ENCODE measurements at regions not wholly inside any gene's neighbourhood (a gene's known extent, or its start where the extent isn't known, plus 50 kb on each side); places are given as distances from the start of the nearest gene placed in this dataset.

DNA sequence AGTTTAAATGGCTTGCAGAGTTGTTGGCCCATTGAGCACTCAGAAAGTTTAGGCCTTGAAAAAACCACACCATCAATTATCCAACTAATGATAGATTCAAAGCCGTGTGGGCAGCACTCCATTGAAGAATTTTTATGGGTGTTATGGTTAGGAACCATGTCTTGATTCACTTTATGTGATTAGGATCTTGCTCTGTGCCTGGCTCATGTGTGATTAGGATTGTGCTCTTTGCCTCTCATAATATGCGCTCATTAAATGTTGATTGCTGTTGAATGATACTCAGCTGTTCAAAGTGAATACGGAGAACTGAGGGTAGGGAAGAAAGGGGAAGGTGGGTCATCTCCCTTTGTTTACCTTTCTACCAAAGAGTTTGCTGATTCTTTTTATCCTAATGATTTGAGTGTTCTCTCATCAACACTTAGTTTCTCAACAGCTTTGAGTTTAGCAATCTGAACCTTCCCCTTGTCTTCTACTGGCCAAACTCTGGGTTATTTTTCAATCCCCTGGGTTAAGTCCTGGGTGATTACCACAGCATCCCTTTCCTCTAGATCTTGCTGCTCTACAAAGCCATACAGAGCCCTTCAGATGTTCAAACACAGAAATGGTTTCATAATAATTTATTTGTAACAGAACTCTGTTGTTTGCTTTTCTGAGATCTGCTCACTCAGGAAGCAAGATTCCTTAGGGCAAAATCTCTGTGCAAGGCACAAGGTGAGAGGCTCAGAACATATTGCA, 668.8 kb upstream of the RGMB start:
- no peak for DNase-seq (ENCODE audit: low read depth, low spot score)
- H3K9ac ChIP-seq (ENCODE audit: insufficient read length) = no peak overlapping the region
- no peak overlapping the region for H3K4me3 ChIP-seq
- H3K9me3 ChIP-seq (ENCODE audit: low read depth, low read length) = no peaks in the 10 kb centered on the region
- no peak overlapping the region for H3K27ac ChIP-seq
- H3K36me3 ChIP-seq (ENCODE audit: insufficient read depth, low read length) = no peaks in the 10 kb centered on the region
- TF ChIP-seq FOXP2 (optimal IDR thresholded peaks at IDR 0.05; ENCODE audit: control extremely low read depth, extremely low read length, insufficient read depth) (no peak), POLR2AphosphoS5 (IDR thresholded peaks at IDR 0.05; ENCODE audit: borderline replicate concordance, low read depth, low read length) (no peak), EZH2 (IDR thresholded peaks at IDR 0.05) (no peak)

DNA sequence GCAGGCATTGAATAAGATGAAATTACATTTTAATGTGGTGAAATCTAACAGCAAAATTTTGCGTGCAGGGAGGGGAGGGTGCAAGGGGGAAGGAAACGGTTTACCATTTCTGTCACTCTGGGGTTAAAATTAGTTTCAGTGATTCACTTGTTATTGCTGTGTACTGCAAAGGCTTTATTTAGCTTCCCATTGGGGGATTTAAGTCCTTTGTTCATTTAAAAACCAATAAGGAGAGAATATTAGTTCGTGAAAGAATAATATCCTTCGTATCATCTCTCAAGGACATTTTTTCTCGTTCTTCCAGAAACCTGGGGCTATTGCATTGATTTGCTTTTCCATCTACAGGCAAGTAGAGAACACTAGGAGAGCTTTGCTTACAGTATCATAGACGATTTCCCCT, 667.8 kb upstream of the RGMB start:
- no peaks in the 10 kb centered on the region for H3K36me3 ChIP-seq (ENCODE audit: insufficient read depth, low read length)
- no peak for TF ChIP-seq FOXP2 (optimal IDR thresholded peaks at IDR 0.05; ENCODE audit: control extremely low read depth, extremely low read length, insufficient read depth)
- TF ChIP-seq POLR2AphosphoS5 (IDR thresholded peaks at IDR 0.05; ENCODE audit: borderline replicate concordance, low read depth, low read length) = no peak
- no peak for TF ChIP-seq EZH2 (IDR thresholded peaks at IDR 0.05)
- H3K9ac ChIP-seq (ENCODE audit: insufficient read length) = no peak overlapping the region
- no peaks in the 10 kb centered on the region for H3K9me3 ChIP-seq (ENCODE audit: low read depth, low read length)
- DNase-seq (ENCODE audit: low read depth, low spot score) = no peak
- H3K4me3 ChIP-seq = no peak overlapping the region
- H3K27ac ChIP-seq = no peak overlapping the region

DNA sequence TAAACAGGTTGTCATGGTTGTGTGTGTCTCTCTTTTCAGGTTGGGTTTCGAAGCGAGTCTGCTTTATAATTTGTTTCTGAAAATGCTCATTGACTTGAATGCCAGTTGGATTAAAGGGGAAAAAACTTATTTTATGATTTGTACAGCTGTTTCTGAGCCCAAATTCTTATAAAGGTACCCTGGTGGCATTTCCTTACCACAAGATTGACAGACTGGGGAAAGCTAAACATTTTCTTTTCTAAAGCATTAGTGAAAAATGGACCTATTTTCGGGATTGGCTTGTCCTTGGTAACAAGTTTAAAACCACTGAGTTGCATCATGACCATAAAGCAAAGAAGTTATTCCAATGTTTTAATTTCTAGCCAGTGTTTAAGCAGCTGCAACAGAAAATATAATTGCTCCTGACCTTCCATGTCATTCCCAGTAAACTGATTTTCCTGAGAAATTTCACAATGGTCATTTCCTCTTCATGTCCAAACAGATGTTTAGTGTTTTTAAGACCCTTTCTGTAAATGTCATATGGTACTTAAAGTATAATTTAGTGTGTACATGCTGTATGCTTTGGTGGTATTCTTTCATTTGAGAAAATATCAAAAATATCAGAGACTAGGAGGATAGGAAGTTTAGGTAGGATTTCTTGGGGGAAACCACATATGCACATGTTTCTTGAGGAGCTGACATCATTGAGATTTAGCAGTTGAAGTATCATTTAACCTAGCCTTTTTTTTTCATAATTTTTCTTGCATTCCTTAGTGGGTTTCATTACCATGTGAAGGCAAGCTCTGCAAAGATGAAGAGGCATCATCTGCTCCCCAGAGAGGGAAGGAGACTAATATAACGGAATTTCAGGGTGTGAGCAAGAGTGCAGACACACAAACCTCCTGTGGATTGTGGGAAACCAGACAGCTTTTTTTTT, 667.1 kb upstream of the RGMB start:
- H3K9me3 ChIP-seq (ENCODE audit: low read depth, low read length) = no peaks in the 10 kb centered on the region
- no peak overlapping the region for H3K9ac ChIP-seq (ENCODE audit: insufficient read length)
- TF ChIP-seq EZH2 (IDR thresholded peaks at IDR 0.05) (no peak), FOXP2 (optimal IDR thresholded peaks at IDR 0.05; ENCODE audit: control extremely low read depth, extremely low read length, insufficient read depth) (no peak), POLR2AphosphoS5 (IDR thresholded peaks at IDR 0.05; ENCODE audit: borderline replicate concordance, low read depth, low read length) (no peak)
- H3K36me3 ChIP-seq (ENCODE audit: insufficient read depth, low read length) = no peaks in the 10 kb centered on the region
- no peak overlapping the region for H3K4me3 ChIP-seq
- no peak for DNase-seq (ENCODE audit: low read depth, low spot score)
- H3K27ac ChIP-seq = no peak overlapping the region

DNA sequence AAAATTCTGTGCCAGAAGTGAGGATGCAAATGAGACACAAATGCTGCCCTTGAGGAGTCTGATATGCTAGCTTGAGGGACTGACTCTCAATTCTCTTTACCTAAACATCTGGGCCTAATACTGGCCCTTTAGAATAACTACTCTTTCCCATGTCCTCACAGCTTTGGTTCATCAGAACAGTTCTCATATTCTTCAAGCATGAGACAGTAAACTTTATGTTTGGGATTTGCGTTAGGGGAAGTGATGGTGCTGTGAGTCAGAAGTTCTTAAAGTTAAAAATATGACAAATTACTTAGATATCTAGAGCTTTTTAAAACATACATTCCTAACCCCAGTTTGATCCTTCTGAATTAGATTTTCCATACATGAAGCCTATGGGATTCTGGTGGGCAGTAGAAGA, 665.0 kb upstream of the RGMB start:
- Histone ChIP-seq H3K36me3 (ENCODE audit: insufficient read depth, low read length) (no peaks in the 10 kb centered on the region), H3K4me3 (no peak overlapping the region), H3K9ac (ENCODE audit: insufficient read length) (no peak overlapping the region), H3K9me3 (ENCODE audit: low read depth, low read length) (no peaks in the 10 kb centered on the region), H3K27ac (no peak overlapping the region)
- TF ChIP-seq POLR2AphosphoS5 (IDR thresholded peaks at IDR 0.05; ENCODE audit: borderline replicate concordance, low read depth, low read length) (no peak), FOXP2 (optimal IDR thresholded peaks at IDR 0.05; ENCODE audit: control extremely low read depth, extremely low read length, insufficient read depth) (no peak), EZH2 (IDR thresholded peaks at IDR 0.05) (no peak)
- no peak for DNase-seq (ENCODE audit: low read depth, low spot score)

DNA sequence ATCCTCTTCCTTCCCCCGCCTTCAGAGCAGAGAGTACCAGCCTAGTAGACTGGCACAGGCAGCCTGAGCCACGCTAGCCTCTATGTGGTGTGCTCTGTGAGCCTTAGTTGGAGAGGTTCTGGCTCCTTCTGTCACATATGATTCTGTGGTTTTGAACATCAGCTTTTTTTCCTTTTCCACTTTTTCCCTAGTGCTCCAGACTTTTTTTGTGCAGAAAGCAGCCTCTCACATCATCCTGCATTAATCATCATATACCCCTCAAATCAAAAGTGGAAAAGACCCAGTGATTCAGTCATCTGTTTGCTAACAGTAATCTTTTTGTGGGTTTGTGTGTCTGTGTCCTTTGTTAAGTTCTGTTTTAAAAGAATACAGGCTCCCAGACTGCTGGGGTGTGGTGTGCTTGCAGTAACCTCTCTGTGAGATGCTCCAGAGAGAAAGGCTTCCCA, 663.9 kb upstream of the RGMB start:
- TF ChIP-seq FOXP2 (optimal IDR thresholded peaks at IDR 0.05; ENCODE audit: control extremely low read depth, extremely low read length, insufficient read depth) = no peak
- no peak for TF ChIP-seq POLR2AphosphoS5 (IDR thresholded peaks at IDR 0.05; ENCODE audit: borderline replicate concordance, low read depth, low read length)
- TF ChIP-seq EZH2 (IDR thresholded peaks at IDR 0.05) = no peak
- no peaks in the 10 kb centered on the region for H3K36me3 ChIP-seq (ENCODE audit: insufficient read depth, low read length)
- no peak for DNase-seq (ENCODE audit: low read depth, low spot score)
- H3K9me3 ChIP-seq (ENCODE audit: low read depth, low read length) = no peaks in the 10 kb centered on the region
- no peak overlapping the region for H3K27ac ChIP-seq
- H3K9ac ChIP-seq (ENCODE audit: insufficient read length) = no peak overlapping the region
- H3K4me3 ChIP-seq = no peak overlapping the region

DNA sequence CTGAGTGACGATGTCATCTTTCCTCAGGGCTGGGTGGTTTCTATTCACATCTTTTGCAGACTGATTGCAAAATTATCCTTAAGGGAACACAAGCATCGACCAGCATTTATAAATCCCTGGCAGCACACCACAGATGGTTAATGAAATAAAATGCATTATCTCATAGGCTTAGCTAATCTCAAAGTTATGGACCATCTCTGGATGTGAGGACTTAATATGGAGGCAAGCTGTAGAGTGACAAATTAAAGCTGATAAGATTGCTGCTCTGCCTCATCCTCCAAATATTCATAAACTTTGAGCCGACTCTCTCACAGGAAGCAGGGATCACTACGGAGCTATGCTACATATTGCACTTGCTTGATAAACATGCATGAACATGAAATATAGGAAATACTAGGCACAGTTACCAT, 663.2 kb upstream of the RGMB start:
- no peaks in the 10 kb centered on the region for H3K9me3 ChIP-seq (ENCODE audit: low read depth, low read length)
- no peak overlapping the region for H3K9ac ChIP-seq (ENCODE audit: insufficient read length)
- no peak for DNase-seq (ENCODE audit: low read depth, low spot score)
- no peak overlapping the region for H3K27ac ChIP-seq
- H3K36me3 ChIP-seq (ENCODE audit: insufficient read depth, low read length) = no peaks in the 10 kb centered on the region
- TF ChIP-seq POLR2AphosphoS5 (IDR thresholded peaks at IDR 0.05; ENCODE audit: borderline replicate concordance, low read depth, low read length) (no peak), EZH2 (IDR thresholded peaks at IDR 0.05) (no peak), FOXP2 (optimal IDR thresholded peaks at IDR 0.05; ENCODE audit: control extremely low read depth, extremely low read length, insufficient read depth) (no peak)
- no peak overlapping the region for H3K4me3 ChIP-seq

DNA sequence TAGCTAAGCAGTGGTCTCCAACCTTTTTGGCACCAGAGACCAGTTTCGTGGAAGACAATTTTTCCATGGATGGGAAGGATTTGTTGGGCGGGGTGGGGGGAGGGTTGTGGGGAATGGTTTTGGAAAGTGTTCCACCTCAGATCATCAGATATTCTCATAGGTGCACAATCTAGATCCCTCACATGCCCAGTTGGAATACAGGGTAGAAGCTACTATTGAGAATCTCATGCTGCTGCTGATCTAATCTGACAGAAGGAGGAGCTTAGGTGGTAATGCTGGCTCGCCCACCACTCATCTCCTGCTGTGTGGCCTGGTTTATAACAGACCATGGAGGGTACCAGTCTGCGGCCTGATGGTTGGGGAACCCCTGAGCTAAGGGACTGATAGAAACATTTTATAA, 662.7 kb upstream of the RGMB start:
- DNase-seq (ENCODE audit: low read depth, low spot score) = no peak
- TF ChIP-seq POLR2AphosphoS5 (IDR thresholded peaks at IDR 0.05; ENCODE audit: borderline replicate concordance, low read depth, low read length) (no peak), FOXP2 (optimal IDR thresholded peaks at IDR 0.05; ENCODE audit: control extremely low read depth, extremely low read length, insufficient read depth) (no peak), EZH2 (IDR thresholded peaks at IDR 0.05) (no peak)
- no peak overlapping the region for H3K4me3 ChIP-seq
- no peaks in the 10 kb centered on the region for H3K36me3 ChIP-seq (ENCODE audit: insufficient read depth, low read length)
- H3K9me3 ChIP-seq (ENCODE audit: low read depth, low read length) = no peaks in the 10 kb centered on the region
- no peak overlapping the region for H3K9ac ChIP-seq (ENCODE audit: insufficient read length)
- H3K27ac ChIP-seq = no peak overlapping the region

DNA sequence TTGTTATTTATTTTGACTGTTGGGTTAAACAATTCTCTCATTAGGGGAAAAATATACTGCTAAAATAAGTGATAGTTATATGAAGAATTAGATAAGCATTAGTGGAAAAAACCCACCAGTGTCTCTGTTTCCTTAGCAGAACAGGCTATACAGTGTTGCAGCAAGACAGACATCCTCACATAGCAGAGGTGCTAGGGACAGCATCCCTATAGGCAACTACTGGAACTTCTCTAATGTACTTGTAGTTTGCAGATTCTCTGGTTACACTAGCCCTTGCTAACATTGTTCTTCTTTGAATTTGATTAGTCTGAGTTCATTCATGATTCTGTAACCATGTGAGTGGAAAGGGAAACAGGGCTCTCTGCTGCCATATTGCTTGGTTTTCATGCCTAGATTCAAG, 661.8 kb upstream of the RGMB start:
- H3K36me3 ChIP-seq (ENCODE audit: insufficient read depth, low read length) = no peaks in the 10 kb centered on the region
- DNase-seq (ENCODE audit: low read depth, low spot score) = no peak
- H3K27ac ChIP-seq = no peak overlapping the region
- H3K9ac ChIP-seq (ENCODE audit: insufficient read length) = no peak overlapping the region
- no peak for TF ChIP-seq POLR2AphosphoS5 (IDR thresholded peaks at IDR 0.05; ENCODE audit: borderline replicate concordance, low read depth, low read length)
- TF ChIP-seq FOXP2 (optimal IDR thresholded peaks at IDR 0.05; ENCODE audit: control extremely low read depth, extremely low read length, insufficient read depth) = no peak
- no peak for TF ChIP-seq EZH2 (IDR thresholded peaks at IDR 0.05)
- H3K9me3 ChIP-seq (ENCODE audit: low read depth, low read length) = no peaks in the 10 kb centered on the region
- no peak overlapping the region for H3K4me3 ChIP-seq

Measured in SK-N-MC (cell line).